Gastrocnemius medialis (tissue), 4 donors: ENCODE measurements at regions not wholly inside any gene's neighbourhood (a gene's known extent, or its start where the extent isn't known, plus 50 kb on each side); places are given as distances from the start of the nearest gene placed in this dataset.

Experiments
- POLR2A ChIP-seq, 2 donors: fragments of 450-650 bp; IDR thresholded peaks; one replicate each; pipeline ENCODE4 v1.6.1; 2017; ENCODE audit warnings: antibody characterized with exemption in 2 of 2, mild to moderate bottlenecking in 2 of 2, moderate library complexity in 2 of 2
- TF ChIP-seq, protein P1 (sequence below), 5 experiments: fragments of 450-650 bp in 3 of 5; fragments of 200-600 bp in 2 of 5; sonication (generic) in 2 of 5; IDR thresholded peaks in 4 of 5; conservative IDR thresholded peaks in 1 of 5; 1 replicate in 4 of 5; 2 replicates in 1 of 5; pipeline ENCODE4 v1.5.1; 2016 to 2019; ENCODE audit warnings: antibody characterized with exemption in 5 of 5, mild to moderate bottlenecking in 3 of 5, moderate library complexity in 3 of 5

DNA sequence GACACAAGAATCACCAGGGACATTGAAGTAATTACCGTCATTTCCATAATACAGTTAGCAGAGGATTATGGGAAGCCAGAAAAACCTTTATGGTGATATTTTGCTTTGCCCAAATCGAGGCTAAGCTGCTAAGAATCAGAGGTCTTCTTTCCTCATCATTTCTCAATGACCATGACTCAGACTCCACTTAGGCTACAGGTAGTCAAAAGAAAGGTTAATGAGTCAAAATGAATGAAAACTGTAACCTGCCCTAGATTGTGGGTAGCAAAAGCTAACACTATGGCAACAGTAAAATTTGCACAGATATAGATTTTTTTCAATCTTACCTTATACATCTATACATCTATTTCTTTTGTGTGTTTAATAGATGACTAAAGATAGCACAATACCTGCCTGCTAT is 185.8 kb downstream of the CARTPT start:
- no peak for TF ChIP-seq POLR2A (IDR thresholded peaks at IDR 0.05)
- TF ChIP-seq, protein P1, sequence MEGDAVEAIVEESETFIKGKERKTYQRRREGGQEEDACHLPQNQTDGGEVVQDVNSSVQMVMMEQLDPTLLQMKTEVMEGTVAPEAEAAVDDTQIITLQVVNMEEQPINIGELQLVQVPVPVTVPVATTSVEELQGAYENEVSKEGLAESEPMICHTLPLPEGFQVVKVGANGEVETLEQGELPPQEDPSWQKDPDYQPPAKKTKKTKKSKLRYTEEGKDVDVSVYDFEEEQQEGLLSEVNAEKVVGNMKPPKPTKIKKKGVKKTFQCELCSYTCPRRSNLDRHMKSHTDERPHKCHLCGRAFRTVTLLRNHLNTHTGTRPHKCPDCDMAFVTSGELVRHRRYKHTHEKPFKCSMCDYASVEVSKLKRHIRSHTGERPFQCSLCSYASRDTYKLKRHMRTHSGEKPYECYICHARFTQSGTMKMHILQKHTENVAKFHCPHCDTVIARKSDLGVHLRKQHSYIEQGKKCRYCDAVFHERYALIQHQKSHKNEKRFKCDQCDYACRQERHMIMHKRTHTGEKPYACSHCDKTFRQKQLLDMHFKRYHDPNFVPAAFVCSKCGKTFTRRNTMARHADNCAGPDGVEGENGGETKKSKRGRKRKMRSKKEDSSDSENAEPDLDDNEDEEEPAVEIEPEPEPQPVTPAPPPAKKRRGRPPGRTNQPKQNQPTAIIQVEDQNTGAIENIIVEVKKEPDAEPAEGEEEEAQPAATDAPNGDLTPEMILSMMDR (IDR thresholded peaks at IDR 0.05 in 4 of 5, conservative IDR thresholded peaks at IDR 0.05 in 1 of 5), result no peak
